Astrocyte (in vitro differentiated cells and primary cell): ENCODE measurements at regions not wholly inside any gene's neighbourhood (a gene's known extent, or its start where the extent isn't known, plus 50 kb on each side); places are given as distances from the start of the nearest gene placed in this dataset.

ENCODE experiments used
- DNase-seq: peaks from one replicate; pipeline ENCODE4 v3.0.0-alpha.2; 2010; ENCODE audit warnings: low read depth
- FAIRE-seq: peaks from 2 replicates; lab custom pipeline; 2011; peaks lifted over from hg19 to GRCh38; lab: Jason Lieb, UNC
- H2AFZ ChIP-seq: 2 replicates; pipeline ENCODE4 v1.6.0; 2012; ENCODE audit warnings: low read depth, low read length, inconsistent platforms
- H3K27ac ChIP-seq: 2 replicates; pipeline ENCODE4 v1.5.1; 2011; ENCODE audit warnings: low read depth, low read length, inconsistent platforms
- H3K27me3 ChIP-seq: 2 replicates; pipeline ENCODE4 v1.6.0; 2011; ENCODE audit warnings: low read length, inconsistent platforms; ENCODE audit not compliant: insufficient read depth
- H3K36me3 ChIP-seq: 2 replicates; pipeline ENCODE4 v1.5.1; 2011; ENCODE audit warnings: low read length, inconsistent platforms; ENCODE audit not compliant: insufficient read depth
- H3K4me1 ChIP-seq: 2 replicates; pipeline ENCODE4 v1.5.1; 2011; ENCODE audit warnings: low read length, inconsistent platforms; ENCODE audit not compliant: insufficient read depth
- H3K4me2 ChIP-seq: 2 replicates; pipeline ENCODE4 v1.6.0; 2012; ENCODE audit warnings: low read length, inconsistent platforms
- H3K4me3 ChIP-seq: 2 replicates; pipeline ENCODE4 v1.5.1; 2011; ENCODE audit warnings: low read depth, mild to moderate bottlenecking, low read length, inconsistent platforms; ENCODE audit not compliant: insufficient read depth
- H3K79me2 ChIP-seq: 2 replicates; pipeline ENCODE4 v1.6.0; 2012; ENCODE audit warnings: mild to moderate bottlenecking, low read length, inconsistent platforms; ENCODE audit not compliant: insufficient read depth
- H3K9ac ChIP-seq: 2 replicates; pipeline ENCODE4 v1.6.0; 2012; ENCODE audit warnings: mild to moderate bottlenecking, low read length, inconsistent platforms
- H3K9me3 ChIP-seq: 2 replicates; pipeline ENCODE4 v1.5.1; 2012; ENCODE audit warnings: low read depth, mild to moderate bottlenecking, low read length, inconsistent platforms; ENCODE audit not compliant: insufficient read depth
- H4K20me1 ChIP-seq: 2 replicates; pipeline ENCODE4 v1.6.0; 2012; ENCODE audit warnings: low read length, inconsistent platforms; ENCODE audit not compliant: insufficient read depth
- H3K27ac Mint-ChIP-seq: one replicate; pipeline ENCODE4 v1.8.0; 2021; ENCODE audit warnings: mild to moderate bottlenecking, mixed read lengths; ENCODE audit not compliant: unreplicated experiment
- H3K27me3 Mint-ChIP-seq: one replicate; pipeline ENCODE4 v1.8.0; 2021; ENCODE audit warnings: low read depth, mixed read lengths; ENCODE audit not compliant: unreplicated experiment
- H3K36me3 Mint-ChIP-seq: one replicate; pipeline ENCODE4 v1.8.0; 2021; ENCODE audit warnings: low read depth, mixed read lengths; ENCODE audit not compliant: unreplicated experiment
- H3K4me1 Mint-ChIP-seq: one replicate; pipeline ENCODE4 v1.8.0; 2021; ENCODE audit warnings: low read depth, mixed read lengths; ENCODE audit not compliant: unreplicated experiment
- H3K4me3 Mint-ChIP-seq: one replicate; pipeline ENCODE4 v1.8.0; 2021; ENCODE audit warnings: mild to moderate bottlenecking, moderate library complexity, mixed read lengths; ENCODE audit not compliant: unreplicated experiment
- H3K9me3 Mint-ChIP-seq: one replicate; pipeline ENCODE4 v1.8.0; 2021; ENCODE audit warnings: mild to moderate bottlenecking, mixed read lengths; ENCODE audit not compliant: unreplicated experiment
- EZH2 ChIP-seq: IDR thresholded peaks from 2 replicates; pipeline ENCODE4 v1.6.1; 2012; ENCODE audit warnings: mild to moderate bottlenecking, low read length, inconsistent platforms; ENCODE audit not compliant: insufficient read depth
- TF ChIP-seq, protein P1 (sequence below): IDR thresholded peaks from 2 replicates; pipeline ENCODE4 v1.5.1; 2011; ENCODE audit warnings: low read depth, mild to moderate bottlenecking, inconsistent platforms, low read length, moderate library complexity; ENCODE audit not compliant: insufficient read depth

DNA sequence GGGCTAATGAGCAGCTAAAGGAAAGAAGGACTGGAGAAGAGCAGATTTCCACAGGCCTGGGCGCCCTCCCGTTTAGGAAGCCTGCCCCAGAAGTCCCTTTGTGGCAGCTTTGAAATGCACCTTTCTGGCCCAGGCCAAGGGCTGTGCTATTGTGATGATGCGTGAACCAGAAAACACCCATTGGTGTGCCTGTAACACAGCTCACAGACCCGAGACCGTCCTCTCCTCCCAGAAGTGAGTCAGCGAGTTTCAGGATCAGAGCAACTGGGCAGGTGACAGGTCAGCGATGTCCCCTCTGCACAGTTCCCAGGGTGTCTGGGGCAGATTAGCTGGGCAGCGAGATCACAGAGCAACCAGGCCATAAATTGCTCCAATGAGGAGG lies 71.9 kb upstream of the SULF2 start:
- peak overlapping the region; percentile 77 for H2AFZ ChIP-seq
- Mint-ChIP-seq H3K9me3 (peaks cover 9% of the 10 kb centered on the region), H3K27ac (peak overlapping the region; percentile 56), H3K36me3 (no peaks in the 10 kb centered on the region), H3K27me3 (peaks cover 8% of the 10 kb centered on the region), H3K4me1 (peaks cover 15% of the 10 kb centered on the region), H3K4me3 (no peak overlapping the region)
- H4K20me1 ChIP-seq, result no peaks in the 10 kb centered on the region
- FAIRE-seq, result no peak
- peak overlapping the region; percentile 72 for H3K4me2 ChIP-seq
- H3K9me3 ChIP-seq, result no peaks in the 10 kb centered on the region
- peaks cover 17% of the 10 kb centered on the region for H3K4me1 ChIP-seq
- H3K36me3 ChIP-seq, result no peaks in the 10 kb centered on the region
- H3K27me3 ChIP-seq, result peaks cover 2% of the 10 kb centered on the region
- H3K4me3 ChIP-seq, result no peak overlapping the region
- no peak for TF ChIP-seq EZH2
- no peaks in the 10 kb centered on the region for H3K79me2 ChIP-seq
- H3K9ac ChIP-seq, result peak overlapping the region; percentile 67
- DNase-seq, result no peak
- H3K27ac ChIP-seq, result peak overlapping the region; percentile 55

DNA sequence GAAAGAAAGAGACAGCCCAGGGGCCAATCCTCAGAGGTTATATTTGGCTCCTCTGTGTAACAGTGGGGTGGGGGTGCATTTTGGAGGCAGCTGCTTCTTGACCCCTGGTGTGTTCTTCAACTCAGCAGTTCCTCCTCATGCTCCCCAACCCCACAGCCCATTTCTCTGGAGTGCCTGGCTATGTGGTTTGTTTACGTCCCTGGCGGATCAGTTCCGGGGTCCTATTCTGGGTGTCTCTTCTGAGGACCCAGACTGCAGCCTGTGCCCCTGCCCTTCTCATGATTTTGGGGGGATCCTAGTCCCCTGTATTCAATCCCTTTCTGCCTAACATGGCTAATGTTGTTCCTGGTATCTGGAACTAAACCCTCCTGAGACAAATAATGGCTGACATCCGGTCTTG lies 70.5 kb upstream of the SULF2 start:
- no peak overlapping the region for H3K9ac ChIP-seq
- TF ChIP-seq, protein P1, sequence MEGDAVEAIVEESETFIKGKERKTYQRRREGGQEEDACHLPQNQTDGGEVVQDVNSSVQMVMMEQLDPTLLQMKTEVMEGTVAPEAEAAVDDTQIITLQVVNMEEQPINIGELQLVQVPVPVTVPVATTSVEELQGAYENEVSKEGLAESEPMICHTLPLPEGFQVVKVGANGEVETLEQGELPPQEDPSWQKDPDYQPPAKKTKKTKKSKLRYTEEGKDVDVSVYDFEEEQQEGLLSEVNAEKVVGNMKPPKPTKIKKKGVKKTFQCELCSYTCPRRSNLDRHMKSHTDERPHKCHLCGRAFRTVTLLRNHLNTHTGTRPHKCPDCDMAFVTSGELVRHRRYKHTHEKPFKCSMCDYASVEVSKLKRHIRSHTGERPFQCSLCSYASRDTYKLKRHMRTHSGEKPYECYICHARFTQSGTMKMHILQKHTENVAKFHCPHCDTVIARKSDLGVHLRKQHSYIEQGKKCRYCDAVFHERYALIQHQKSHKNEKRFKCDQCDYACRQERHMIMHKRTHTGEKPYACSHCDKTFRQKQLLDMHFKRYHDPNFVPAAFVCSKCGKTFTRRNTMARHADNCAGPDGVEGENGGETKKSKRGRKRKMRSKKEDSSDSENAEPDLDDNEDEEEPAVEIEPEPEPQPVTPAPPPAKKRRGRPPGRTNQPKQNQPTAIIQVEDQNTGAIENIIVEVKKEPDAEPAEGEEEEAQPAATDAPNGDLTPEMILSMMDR, result no peak
- TF ChIP-seq EZH2, result no peak
- H3K4me3 ChIP-seq, result no peak overlapping the region
- Mint-ChIP-seq H3K9me3 (peaks cover 9% of the 10 kb centered on the region), H3K4me1 (peaks cover 15% of the 10 kb centered on the region), H3K27ac (no peak overlapping the region), H3K36me3 (no peaks in the 10 kb centered on the region), H3K27me3 (peaks cover 20% of the 10 kb centered on the region), H3K4me3 (no peak overlapping the region)
- H3K27ac ChIP-seq, result no peak overlapping the region
- H3K79me2 ChIP-seq, result no peaks in the 10 kb centered on the region
- DNase-seq, result no peak
- no peak overlapping the region for H3K4me2 ChIP-seq
- no peaks in the 10 kb centered on the region for H4K20me1 ChIP-seq
- no peaks in the 10 kb centered on the region for H3K36me3 ChIP-seq
- peaks cover 7% of the 10 kb centered on the region for H3K27me3 ChIP-seq
- H3K9me3 ChIP-seq, result no peaks in the 10 kb centered on the region
- H2AFZ ChIP-seq, result no peak overlapping the region
- no peak for FAIRE-seq
- peaks cover 17% of the 10 kb centered on the region for H3K4me1 ChIP-seq

- Mint-ChIP-seq H3K27me3 (peaks cover 22% of the 10 kb centered on the region), H3K27ac (no peak overlapping the region), H3K4me3 (no peak overlapping the region), H3K36me3 (no peaks in the 10 kb centered on the region), H3K9me3 (peaks cover 9% of the 10 kb centered on the region), H3K4me1 (peaks cover 15% of the 10 kb centered on the region)
- H3K79me2 ChIP-seq, result no peaks in the 10 kb centered on the region
- H3K27ac ChIP-seq, result no peak overlapping the region
- no peaks in the 10 kb centered on the region for H4K20me1 ChIP-seq
- H3K27me3 ChIP-seq, result peaks cover 7% of the 10 kb centered on the region
- no peak overlapping the region for H3K9ac ChIP-seq
- TF ChIP-seq, protein P1, result peak; percentile 45
- TF ChIP-seq EZH2, result no peak
- H3K4me1 ChIP-seq, result peaks cover 17% of the 10 kb centered on the region
- no peak overlapping the region for H3K4me3 ChIP-seq
- H3K36me3 ChIP-seq, result no peaks in the 10 kb centered on the region
- no peak overlapping the region for H3K4me2 ChIP-seq
- FAIRE-seq (no peak), DNase-seq (peak; percentile 47)
- H2AFZ ChIP-seq, result no peak overlapping the region
- H3K9me3 ChIP-seq, result no peaks in the 10 kb centered on the region
Measured at GRCh38 chr20:47854687-47855212, 69.5 kb upstream of the SULF2 start.
